Activated T-cell treated with anti-CD3 and anti-CD28 coated beads, Interleukin-2, amount 50 U/mL, for 24 hours (primary cell): ENCODE measurements at regions not wholly inside any gene's neighbourhood (a gene's known extent, or its start where the extent isn't known, plus 50 kb on each side); places are given as distances from the start of the nearest gene placed in this dataset.
"Not testable (repeated sequence)": the region's sequence is repeated elsewhere in the genome, so short reads cannot be mapped to it uniquely, and the experiment has no call there.

Experiments
- DNase-seq: peaks from one replicate; pipeline ENCODE4 v3.0.0-alpha.2; 2020
- H3K27ac Mint-ChIP-seq: 2 replicates; pipeline ENCODE4 v1.8.0; 2020; ENCODE audit warnings: mild to moderate bottlenecking, mixed read lengths
- H3K27me3 Mint-ChIP-seq: 2 replicates; pipeline ENCODE4 v1.8.0; 2020; ENCODE audit warnings: mixed read lengths
- H3K36me3 Mint-ChIP-seq: 2 replicates; pipeline ENCODE4 v1.8.0; 2020; ENCODE audit warnings: low read depth, mixed read lengths
- H3K4me1 Mint-ChIP-seq: 2 replicates; pipeline ENCODE4 v1.8.0; 2020; ENCODE audit warnings: low read depth, mixed read lengths
- H3K4me3 Mint-ChIP-seq: 2 replicates; pipeline ENCODE4 v1.8.0; 2020; ENCODE audit warnings: mild to moderate bottlenecking, moderate library complexity, mixed read lengths
- H3K9me3 Mint-ChIP-seq: 2 replicates; pipeline ENCODE4 v1.8.0; 2020; ENCODE audit warnings: mixed read lengths

GRCh38 chr6:134553936-134554335 is 236.0 kb upstream of the SGK1 start:
- Mint-ChIP-seq H3K4me3 (no peak overlapping the region), H3K27me3 (no peaks in the 10 kb centered on the region), H3K36me3 (no peaks in the 10 kb centered on the region), H3K27ac (no peak overlapping the region), H3K4me1 (no peaks in the 10 kb centered on the region), H3K9me3 (peaks cover 2% of the 10 kb centered on the region)
- DNase-seq: no peak

- Mint-ChIP-seq H3K4me3 (no peak overlapping the region), H3K27me3 (no peaks in the 10 kb centered on the region), H3K4me1 (no peaks in the 10 kb centered on the region), H3K9me3 (peaks cover 2% of the 10 kb centered on the region), H3K36me3 (no peaks in the 10 kb centered on the region), H3K27ac (no peak overlapping the region)
- no peak for DNase-seq
Measured at GRCh38 chr6:134551245-134551960, 233.5 kb upstream of the SGK1 start.

- Mint-ChIP-seq H3K4me3 (no peak overlapping the region), H3K36me3 (no peaks in the 10 kb centered on the region)
Measured at GRCh38 chr6:134550604-134551003, 232.7 kb upstream of the SGK1 start.

GRCh38 chr6:134549854-134550253 is 231.9 kb upstream of the SGK1 start:
- DNase-seq: no peak
- no peak overlapping the region for H3K27ac Mint-ChIP-seq
- H3K36me3 Mint-ChIP-seq: no peaks in the 10 kb centered on the region

More at GRCh38 chr6:134550604-134551003, 232.7 kb upstream of the SGK1 start:
- DNase-seq: no peak
- Mint-ChIP-seq H3K9me3 (no peaks in the 10 kb centered on the region), H3K27me3 (no peaks in the 10 kb centered on the region), H3K27ac (no peak overlapping the region), H3K4me1 (no peaks in the 10 kb centered on the region)

GRCh38 chr6:134546962-134547645 is 229.2 kb upstream of the SGK1 start:
- H3K27me3 Mint-ChIP-seq: no peaks in the 10 kb centered on the region
- no peaks in the 10 kb centered on the region for H3K36me3 Mint-ChIP-seq
- no peak overlapping the region for H3K27ac Mint-ChIP-seq
- no peaks in the 10 kb centered on the region for H3K9me3 Mint-ChIP-seq
- peaks cover 11% of the 10 kb centered on the region for H3K4me1 Mint-ChIP-seq
- no peak overlapping the region for H3K4me3 Mint-ChIP-seq
- DNase-seq: no peak

More at GRCh38 chr6:134549854-134550253, 231.9 kb upstream of the SGK1 start:
- Mint-ChIP-seq H3K4me3 (no peak overlapping the region), H3K4me1 (no peaks in the 10 kb centered on the region), H3K9me3 (no peaks in the 10 kb centered on the region), H3K27me3 (no peaks in the 10 kb centered on the region)

GRCh38 chr6:134544737-134545136 is 226.8 kb upstream of the SGK1 start:
- H3K27me3 Mint-ChIP-seq: no peaks in the 10 kb centered on the region
- no peak overlapping the region for H3K27ac Mint-ChIP-seq
- H3K36me3 Mint-ChIP-seq: no peaks in the 10 kb centered on the region
- no peak for DNase-seq
- H3K4me1 Mint-ChIP-seq: peaks cover 22% of the 10 kb centered on the region
- H3K4me3 Mint-ChIP-seq: no peak overlapping the region
- no peaks in the 10 kb centered on the region for H3K9me3 Mint-ChIP-seq

- H3K4me1 Mint-ChIP-seq: peaks cover 24% of the 10 kb centered on the region
- H3K27me3 Mint-ChIP-seq: no peaks in the 10 kb centered on the region
- H3K4me3 Mint-ChIP-seq: no peak overlapping the region
- no peaks in the 10 kb centered on the region for H3K9me3 Mint-ChIP-seq
- no peaks in the 10 kb centered on the region for H3K36me3 Mint-ChIP-seq
- no peak for DNase-seq
- no peak overlapping the region for H3K27ac Mint-ChIP-seq
Measured at GRCh38 chr6:134543128-134543527, 225.2 kb upstream of the SGK1 start.

GRCh38 chr6:134541001-134541400 is 223.1 kb upstream of the SGK1 start:
- DNase-seq: no peak
- H3K36me3 Mint-ChIP-seq: no peaks in the 10 kb centered on the region
- H3K4me1 Mint-ChIP-seq: peaks cover 24% of the 10 kb centered on the region
- no peak overlapping the region for H3K27ac Mint-ChIP-seq
- no peaks in the 10 kb centered on the region for H3K9me3 Mint-ChIP-seq
- H3K4me3 Mint-ChIP-seq: no peak overlapping the region
- H3K27me3 Mint-ChIP-seq: no peaks in the 10 kb centered on the region

- H3K27ac Mint-ChIP-seq: no peak overlapping the region
- no peaks in the 10 kb centered on the region for H3K27me3 Mint-ChIP-seq
- H3K4me3 Mint-ChIP-seq: no peak overlapping the region
- H3K9me3 Mint-ChIP-seq: no peaks in the 10 kb centered on the region
- no peak for DNase-seq
- peaks cover 29% of the 10 kb centered on the region for H3K4me1 Mint-ChIP-seq
- no peaks in the 10 kb centered on the region for H3K36me3 Mint-ChIP-seq
Measured at GRCh38 chr6:134539865-134540323, 222.0 kb upstream of the SGK1 start.

GRCh38 chr6:134537765-134538164 is 219.9 kb upstream of the SGK1 start:
- H3K9me3 Mint-ChIP-seq, H3K27me3 Mint-ChIP-seq, DNase-seq, H3K36me3 Mint-ChIP-seq, H3K27ac Mint-ChIP-seq, H3K4me3 Mint-ChIP-seq: not testable (repeated sequence)
- H3K4me1 Mint-ChIP-seq: peaks cover 30% of the 10 kb centered on the region

- Mint-ChIP-seq H3K4me3 (no peak overlapping the region), H3K4me1 (peaks cover 30% of the 10 kb centered on the region), H3K27ac (no peak overlapping the region), H3K27me3 (no peaks in the 10 kb centered on the region), H3K36me3 (no peaks in the 10 kb centered on the region), H3K9me3 (no peaks in the 10 kb centered on the region)
- no peak for DNase-seq
Measured at GRCh38 chr6:134537146-134537555, 219.2 kb upstream of the SGK1 start.

GRCh38 chr6:134535831-134536230 is 217.9 kb upstream of the SGK1 start:
- Mint-ChIP-seq H3K4me3 (no peak overlapping the region), H3K27ac (peak overlapping the region; percentile 42), H3K36me3 (no peaks in the 10 kb centered on the region), H3K4me1 (peaks cover 32% of the 10 kb centered on the region), H3K9me3 (no peaks in the 10 kb centered on the region), H3K27me3 (no peaks in the 10 kb centered on the region)
- no peak for DNase-seq

- DNase-seq: no peak
- H3K4me3 Mint-ChIP-seq: no peak overlapping the region
- H3K27ac Mint-ChIP-seq: no peak overlapping the region
- H3K36me3 Mint-ChIP-seq: no peaks in the 10 kb centered on the region
- peaks cover 2% of the 10 kb centered on the region for H3K9me3 Mint-ChIP-seq
- peaks cover 27% of the 10 kb centered on the region for H3K4me1 Mint-ChIP-seq
- H3K27me3 Mint-ChIP-seq: no peaks in the 10 kb centered on the region
Measured at GRCh38 chr6:134534708-134535149, 216.8 kb upstream of the SGK1 start.

- peaks cover 32% of the 10 kb centered on the region for H3K4me1 Mint-ChIP-seq
- H3K27me3 Mint-ChIP-seq: no peaks in the 10 kb centered on the region
- no peak overlapping the region for H3K27ac Mint-ChIP-seq
- peaks cover 2% of the 10 kb centered on the region for H3K9me3 Mint-ChIP-seq
- H3K4me3 Mint-ChIP-seq: no peak overlapping the region
- no peak for DNase-seq
- H3K36me3 Mint-ChIP-seq: no peaks in the 10 kb centered on the region
Measured at GRCh38 chr6:134533991-134534390, 216.1 kb upstream of the SGK1 start.
